WTC11 (cell line): ENCODE measurements at regions not wholly inside any gene's neighbourhood (a gene's known extent, or its start where the extent isn't known, plus 50 kb on each side); places are given as distances from the start of the nearest gene placed in this dataset.
"Not testable (repeated sequence)": the region's sequence is repeated elsewhere in the genome, so short reads cannot be mapped to it uniquely, and the experiment has no call there.

Experiments
- ATF1 ChIP-seq: sonication (generic); formaldehyde crosslinking; IDR thresholded peaks from 2 replicates; pipeline ENCODE4 v1.8.1; 2023; ENCODE audit warnings: mild to moderate bottlenecking, moderate library complexity, missing genetic modification reagents
- NFYB ChIP-seq: sonication (generic); formaldehyde crosslinking; conservative IDR thresholded peaks from 2 replicates; pipeline ENCODE4 v1.8.0; 2022; ENCODE audit warnings: low read depth, missing genetic modification reagents
- ZNF317 ChIP-seq: sonication (generic); formaldehyde crosslinking; IDR thresholded peaks from 2 replicates; pipeline ENCODE4 v1.8.1; 2023; ENCODE audit warnings: low read depth, mild to moderate bottlenecking, moderate library complexity, missing genetic modification reagents, borderline replicate concordance
- ZNF416 ChIP-seq: fragments of 250-450 bp; sonication (Bioruptor Pico); IDR thresholded peaks from 2 replicates; pipeline ENCODE4 v1.9.0; 2021; ENCODE audit warnings: mild to moderate bottlenecking, inconsistent platforms
- TF ChIP-seq, protein P1 (sequence below): sonication (generic); formaldehyde crosslinking; IDR thresholded peaks from 2 replicates; pipeline ENCODE4 v1.8.0; 2022; ENCODE audit warnings: mild to moderate bottlenecking, missing genetic modification reagents
- TF ChIP-seq, protein P2 (sequence below): fragments of 200-600 bp; IDR thresholded peaks from 2 replicates; pipeline ENCODE4 v1.8.0; 2022; ENCODE audit warnings: antibody characterized with exemption
- TF ChIP-seq, protein P3 (sequence below): sonication (generic); formaldehyde crosslinking; IDR thresholded peaks from 2 replicates; pipeline ENCODE4 v1.8.0; 2023; ENCODE audit warnings: missing genetic modification reagents

DNA sequence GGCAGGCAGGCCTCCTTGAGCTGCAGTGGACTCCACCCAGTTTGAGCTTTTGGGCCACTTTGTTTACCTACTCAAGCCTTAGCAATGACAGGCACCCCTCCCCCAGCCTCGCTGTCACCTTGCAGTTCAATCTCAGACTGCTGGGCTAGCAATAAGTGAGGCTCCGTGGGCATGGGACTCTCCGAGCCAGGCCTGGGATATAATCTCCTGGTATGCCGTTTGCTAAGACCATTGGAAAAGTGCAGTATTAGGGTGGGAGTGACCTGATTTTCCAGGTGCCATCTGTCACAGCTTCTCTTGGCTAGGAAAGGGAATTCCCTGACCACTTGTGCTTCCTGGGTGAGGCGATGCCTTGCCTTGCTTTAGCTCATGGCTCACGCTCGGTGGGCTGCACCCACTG lies 648.6 kb downstream of the DIPK2A start:
- TF ChIP-seq, protein P1, sequence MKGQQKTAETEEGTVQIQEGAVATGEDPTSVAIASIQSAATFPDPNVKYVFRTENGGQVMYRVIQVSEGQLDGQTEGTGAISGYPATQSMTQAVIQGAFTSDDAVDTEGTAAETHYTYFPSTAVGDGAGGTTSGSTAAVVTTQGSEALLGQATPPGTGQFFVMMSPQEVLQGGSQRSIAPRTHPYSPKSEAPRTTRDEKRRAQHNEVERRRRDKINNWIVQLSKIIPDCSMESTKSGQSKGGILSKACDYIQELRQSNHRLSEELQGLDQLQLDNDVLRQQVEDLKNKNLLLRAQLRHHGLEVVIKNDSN: not testable (repeated sequence)
- TF ChIP-seq, protein P2, sequence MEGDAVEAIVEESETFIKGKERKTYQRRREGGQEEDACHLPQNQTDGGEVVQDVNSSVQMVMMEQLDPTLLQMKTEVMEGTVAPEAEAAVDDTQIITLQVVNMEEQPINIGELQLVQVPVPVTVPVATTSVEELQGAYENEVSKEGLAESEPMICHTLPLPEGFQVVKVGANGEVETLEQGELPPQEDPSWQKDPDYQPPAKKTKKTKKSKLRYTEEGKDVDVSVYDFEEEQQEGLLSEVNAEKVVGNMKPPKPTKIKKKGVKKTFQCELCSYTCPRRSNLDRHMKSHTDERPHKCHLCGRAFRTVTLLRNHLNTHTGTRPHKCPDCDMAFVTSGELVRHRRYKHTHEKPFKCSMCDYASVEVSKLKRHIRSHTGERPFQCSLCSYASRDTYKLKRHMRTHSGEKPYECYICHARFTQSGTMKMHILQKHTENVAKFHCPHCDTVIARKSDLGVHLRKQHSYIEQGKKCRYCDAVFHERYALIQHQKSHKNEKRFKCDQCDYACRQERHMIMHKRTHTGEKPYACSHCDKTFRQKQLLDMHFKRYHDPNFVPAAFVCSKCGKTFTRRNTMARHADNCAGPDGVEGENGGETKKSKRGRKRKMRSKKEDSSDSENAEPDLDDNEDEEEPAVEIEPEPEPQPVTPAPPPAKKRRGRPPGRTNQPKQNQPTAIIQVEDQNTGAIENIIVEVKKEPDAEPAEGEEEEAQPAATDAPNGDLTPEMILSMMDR: not testable (repeated sequence)
- not testable (repeated sequence) for TF ChIP-seq ATF1 (CRISPR knock-in tag); ZNF416; NFYB (CRISPR knock-in tag); ZNF317 (CRISPR knock-in tag)
- TF ChIP-seq, protein P3, sequence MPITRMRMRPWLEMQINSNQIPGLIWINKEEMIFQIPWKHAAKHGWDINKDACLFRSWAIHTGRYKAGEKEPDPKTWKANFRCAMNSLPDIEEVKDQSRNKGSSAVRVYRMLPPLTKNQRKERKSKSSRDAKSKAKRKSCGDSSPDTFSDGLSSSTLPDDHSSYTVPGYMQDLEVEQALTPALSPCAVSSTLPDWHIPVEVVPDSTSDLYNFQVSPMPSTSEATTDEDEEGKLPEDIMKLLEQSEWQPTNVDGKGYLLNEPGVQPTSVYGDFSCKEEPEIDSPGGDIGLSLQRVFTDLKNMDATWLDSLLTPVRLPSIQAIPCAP: not testable (repeated sequence)
